NB4 (cell line): ENCODE measurements at regions not wholly inside any gene's neighbourhood (a gene's known extent, or its start where the extent isn't known, plus 50 kb on each side); places are given as distances from the start of the nearest gene placed in this dataset.

Experiments used
- MYC ChIP-seq: IDR thresholded peaks from 2 replicates; pipeline ENCODE4 v1.6.1; 2011; ENCODE audit warnings: low read depth, low read length
- POLR2A ChIP-seq: IDR thresholded peaks from 2 replicates; pipeline ENCODE4 v1.6.1; 2011; ENCODE audit warnings: mild to moderate bottlenecking; ENCODE audit not compliant: insufficient read length; ENCODE audit errors: extremely low read depth
- TF ChIP-seq, protein P1 (sequence below): IDR thresholded peaks from one replicate; pipeline ENCODE4 v1.5.1; 2012; ENCODE audit warnings: low read depth, low read length
- TF ChIP-seq, protein P2 (sequence below): IDR thresholded peaks from 2 replicates; pipeline ENCODE4 v1.6.1; 2011; ENCODE audit warnings: low read depth, low read length

DNA sequence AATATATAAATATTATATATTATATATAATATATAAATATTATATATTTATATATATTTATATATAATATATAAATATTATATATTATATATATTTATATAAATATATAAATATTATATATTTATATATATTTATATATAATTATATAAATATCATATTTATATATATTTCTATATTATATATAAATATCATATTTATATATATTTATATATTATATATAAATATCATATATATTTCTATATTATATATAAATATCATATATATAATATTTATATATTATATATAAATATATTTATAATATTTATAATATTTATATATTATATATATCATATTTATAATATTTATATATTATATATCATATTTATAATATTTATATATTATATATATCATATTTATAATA is 321.4 kb downstream of the CDH2 start:
- TF ChIP-seq, protein P1, sequence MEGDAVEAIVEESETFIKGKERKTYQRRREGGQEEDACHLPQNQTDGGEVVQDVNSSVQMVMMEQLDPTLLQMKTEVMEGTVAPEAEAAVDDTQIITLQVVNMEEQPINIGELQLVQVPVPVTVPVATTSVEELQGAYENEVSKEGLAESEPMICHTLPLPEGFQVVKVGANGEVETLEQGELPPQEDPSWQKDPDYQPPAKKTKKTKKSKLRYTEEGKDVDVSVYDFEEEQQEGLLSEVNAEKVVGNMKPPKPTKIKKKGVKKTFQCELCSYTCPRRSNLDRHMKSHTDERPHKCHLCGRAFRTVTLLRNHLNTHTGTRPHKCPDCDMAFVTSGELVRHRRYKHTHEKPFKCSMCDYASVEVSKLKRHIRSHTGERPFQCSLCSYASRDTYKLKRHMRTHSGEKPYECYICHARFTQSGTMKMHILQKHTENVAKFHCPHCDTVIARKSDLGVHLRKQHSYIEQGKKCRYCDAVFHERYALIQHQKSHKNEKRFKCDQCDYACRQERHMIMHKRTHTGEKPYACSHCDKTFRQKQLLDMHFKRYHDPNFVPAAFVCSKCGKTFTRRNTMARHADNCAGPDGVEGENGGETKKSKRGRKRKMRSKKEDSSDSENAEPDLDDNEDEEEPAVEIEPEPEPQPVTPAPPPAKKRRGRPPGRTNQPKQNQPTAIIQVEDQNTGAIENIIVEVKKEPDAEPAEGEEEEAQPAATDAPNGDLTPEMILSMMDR: no peak
- TF ChIP-seq, protein P2, sequence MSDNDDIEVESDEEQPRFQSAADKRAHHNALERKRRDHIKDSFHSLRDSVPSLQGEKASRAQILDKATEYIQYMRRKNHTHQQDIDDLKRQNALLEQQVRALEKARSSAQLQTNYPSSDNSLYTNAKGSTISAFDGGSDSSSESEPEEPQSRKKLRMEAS: no peak
- TF ChIP-seq MYC (no peak), POLR2A (no peak)
